Activated CD4-positive, alpha-beta T cell treated with anti-CD3 and anti-CD28 coated beads for 48 hours (primary cell): ENCODE measurements at regions not wholly inside any gene's neighbourhood (a gene's known extent, or its start where the extent isn't known, plus 50 kb on each side); places are given as distances from the start of the nearest gene placed in this dataset.
"Not testable (repeated sequence)": the region's sequence is repeated elsewhere in the genome, so short reads cannot be mapped to it uniquely, and the experiment has no call there.

ENCODE experiments used
- DNase-seq: peaks from one replicate; pipeline ENCODE4 v3.0.0-alpha.2; 2020

GRCh38 chr9:41272879-41273548, 83.9 kb upstream of the ZNG1F start:
- DNase-seq: peak; percentile 48

GRCh38 chr9:41270992-41271391, 81.9 kb upstream of the ZNG1F start:
- not testable (repeated sequence) for DNase-seq

- DNase-seq: not testable (repeated sequence)
These were observed 80.4 kb upstream of the ZNG1F start for GRCh38 chr9:41269471-41269870.

GRCh38 chr9:41269054-41269453, 79.9 kb upstream of the ZNG1F start:
- not testable (repeated sequence) for DNase-seq

- not testable (repeated sequence) for DNase-seq
These were observed 77.5 kb upstream of the ZNG1F start for GRCh38 chr9:41266602-41267001.

- DNase-seq: not testable (repeated sequence)
These were observed 76.9 kb upstream of the ZNG1F start for GRCh38 chr9:41266000-41266399.

GRCh38 chr9:41251973-41252372, 62.9 kb upstream of the ZNG1F start:
- not testable (repeated sequence) for DNase-seq

GRCh38 chr9:41251101-41251500, 62.0 kb upstream of the ZNG1F start:
- not testable (repeated sequence) for DNase-seq

GRCh38 chr9:41246702-41247101, 57.6 kb upstream of the ZNG1F start:
- not testable (repeated sequence) for DNase-seq
